HG02981 (cell line): ENCODE measurements at regions not wholly inside any gene's neighbourhood (a gene's known extent, or its start where the extent isn't known, plus 50 kb on each side); places are given as distances from the start of the nearest gene placed in this dataset.
"Not testable (repeated sequence)": the region's sequence is repeated elsewhere in the genome, so short reads cannot be mapped to it uniquely, and the experiment has no call there.

Source experiments
- ATAC-seq: cut with Tn5 transposase; IDR thresholded peaks from one replicate; pipeline ENCODE4 v1.9.1; 2021; ENCODE audit warnings: mild to moderate bottlenecking, moderate library complexity; ENCODE audit not compliant: unreplicated experiment

GRCh38 chr3:27560484-27561056, 76.4 kb upstream of the SLC4A7 start:
- ATAC-seq, result no peak

- ATAC-seq, result no peak
Measured at GRCh38 chr3:27559835-27560234, 75.7 kb upstream of the SLC4A7 start.

- no peak for ATAC-seq
Measured at GRCh38 chr3:27559381-27559780, 75.2 kb upstream of the SLC4A7 start.

- ATAC-seq, result no peak
Measured at GRCh38 chr3:27557411-27557810, 73.2 kb upstream of the SLC4A7 start.

- no peak for ATAC-seq
Measured at GRCh38 chr3:27556887-27557286, 72.7 kb upstream of the SLC4A7 start.

- ATAC-seq, result no peak
Measured at GRCh38 chr3:27554706-27555105, 70.5 kb upstream of the SLC4A7 start.

- ATAC-seq, result no peak
Measured at GRCh38 chr3:27553886-27554540, 69.8 kb upstream of the SLC4A7 start.

GRCh38 chr3:27552708-27553107, 68.5 kb upstream of the SLC4A7 start:
- ATAC-seq, result not testable (repeated sequence)

- not testable (repeated sequence) for ATAC-seq
Measured at GRCh38 chr3:27551413-27551812, 67.2 kb upstream of the SLC4A7 start.

GRCh38 chr3:27545061-27545460, 60.9 kb upstream of the SLC4A7 start:
- ATAC-seq, result no peak

- no peak for ATAC-seq
Measured at GRCh38 chr3:27544372-27544865, 60.2 kb upstream of the SLC4A7 start.

- no peak for ATAC-seq
Measured at GRCh38 chr3:27542476-27542875, 58.3 kb upstream of the SLC4A7 start.

- ATAC-seq, result no peak
Measured at GRCh38 chr3:27540231-27540630, 56.0 kb upstream of the SLC4A7 start.

- no peak for ATAC-seq
Measured at GRCh38 chr3:27536491-27536890, 52.3 kb upstream of the SLC4A7 start.

- no peak for ATAC-seq
Measured at GRCh38 chr3:27535809-27536392, 51.7 kb upstream of the SLC4A7 start.

- ATAC-seq, result peak; percentile 73
Measured at GRCh38 chr3:27533718-27534573, 49.8 kb upstream of the SLC4A7 start.
